Stimulated activated CD8-positive, alpha-beta memory T cell treated with anti-CD3 and anti-CD28 coated beads, Interleukin-15, amount 100 ng/mL, for 4 hours (primary cell): ENCODE measurements at regions not wholly inside any gene's neighbourhood (a gene's known extent, or its start where the extent isn't known, plus 50 kb on each side); places are given as distances from the start of the nearest gene placed in this dataset.
"Not testable (repeated sequence)": the region's sequence is repeated elsewhere in the genome, so short reads cannot be mapped to it uniquely, and the experiment has no call there.

ENCODE experiments used
- DNase-seq, 2 donors: peaks; one replicate each; pipeline ENCODE4 v3.0.0-alpha.2; 2020; ENCODE audit warnings: low read depth in 2 of 2

DNA sequence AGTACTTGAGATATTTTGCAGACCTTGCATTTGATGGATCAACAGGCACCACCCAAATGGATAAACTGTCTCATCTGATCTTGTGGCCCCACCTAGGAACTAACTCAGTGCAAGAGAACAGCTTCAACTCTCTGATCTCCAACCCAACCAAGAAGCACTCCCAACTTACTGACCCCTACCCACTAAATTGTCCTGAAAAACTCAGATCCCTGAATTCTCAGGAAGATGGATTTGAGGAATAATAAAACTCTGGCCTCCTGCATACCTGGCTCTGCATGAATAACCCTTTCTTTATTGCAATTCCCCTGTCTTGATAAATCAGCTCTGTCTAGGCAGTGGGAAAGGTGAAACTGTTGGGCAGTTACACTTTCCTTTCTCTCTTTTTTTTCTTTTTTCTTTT, 247.9 kb downstream of the ZPLD1 start:
- no peak for DNase-seq

DNA sequence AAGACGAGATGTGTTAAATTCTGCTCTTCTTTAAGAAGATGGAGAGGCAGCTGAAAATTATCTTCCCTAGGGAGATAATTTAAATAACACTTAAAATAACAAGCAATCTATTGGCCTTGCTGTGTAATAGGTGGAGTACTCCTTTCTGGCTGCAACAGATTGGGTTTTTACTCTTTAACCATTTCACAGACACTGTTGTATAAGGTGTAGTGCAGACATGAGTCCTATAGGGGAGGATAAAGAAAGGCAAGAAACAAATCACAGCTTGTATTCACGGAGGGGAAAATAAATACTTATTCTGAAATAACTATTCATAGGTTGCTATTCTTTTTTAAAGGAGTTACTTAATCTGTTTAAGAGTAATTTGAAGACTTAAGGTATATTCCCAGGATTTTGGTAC, 252.0 kb downstream of the ZPLD1 start:
- no peak for DNase-seq

DNA sequence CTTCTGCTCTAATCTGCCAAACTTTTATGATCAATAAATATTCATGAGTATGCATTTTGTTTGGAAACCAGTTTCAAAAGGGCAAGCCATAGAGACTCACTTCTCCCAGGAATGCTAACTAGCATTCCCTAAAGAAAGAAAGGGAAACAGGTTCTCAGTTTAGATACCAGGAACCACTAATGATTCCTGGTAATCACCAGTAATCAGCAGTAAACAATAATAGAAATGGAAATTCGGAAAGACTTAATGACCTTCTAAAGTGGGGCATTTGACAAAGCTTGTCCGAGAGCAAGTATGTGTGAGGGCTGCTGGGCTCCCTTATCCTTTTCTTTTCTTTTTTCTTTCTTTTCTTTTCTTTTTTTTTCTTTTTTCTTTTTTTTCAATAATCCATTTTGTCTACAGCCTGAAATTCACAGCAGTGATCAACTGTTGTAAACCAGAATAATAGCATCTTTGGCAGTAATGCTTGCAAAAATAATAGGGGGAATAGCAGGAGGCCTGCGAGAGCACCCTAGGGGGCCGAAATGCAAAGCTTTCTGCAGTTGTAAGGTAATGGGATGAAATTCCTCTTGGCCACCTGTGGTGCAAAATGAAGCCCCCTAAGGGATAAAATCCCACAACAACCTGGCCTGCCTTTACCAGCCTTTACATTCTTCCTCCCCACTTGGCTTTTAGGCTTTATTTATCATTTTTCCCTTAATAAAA, 253.2 kb downstream of the ZPLD1 start:
- DNase-seq, result no peak

DNA sequence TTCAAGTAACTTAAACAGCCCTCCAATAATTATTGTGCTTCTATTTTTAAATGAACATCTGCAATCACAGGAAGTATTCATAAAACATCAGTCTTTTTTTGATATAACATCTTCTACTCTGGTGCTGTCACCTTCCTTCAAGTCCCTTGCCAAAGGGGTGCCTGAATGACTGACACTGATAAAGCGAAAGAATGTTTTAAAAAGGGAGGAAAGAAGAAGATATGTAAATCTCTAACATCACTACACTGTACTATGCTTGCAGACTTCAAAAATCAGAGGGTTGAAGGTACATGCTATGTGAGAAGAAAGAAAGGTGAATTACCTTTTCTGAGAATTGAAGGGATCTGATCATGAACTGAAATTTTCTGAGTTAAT, 253.7 kb downstream of the ZPLD1 start:
- DNase-seq, result no peak

DNA sequence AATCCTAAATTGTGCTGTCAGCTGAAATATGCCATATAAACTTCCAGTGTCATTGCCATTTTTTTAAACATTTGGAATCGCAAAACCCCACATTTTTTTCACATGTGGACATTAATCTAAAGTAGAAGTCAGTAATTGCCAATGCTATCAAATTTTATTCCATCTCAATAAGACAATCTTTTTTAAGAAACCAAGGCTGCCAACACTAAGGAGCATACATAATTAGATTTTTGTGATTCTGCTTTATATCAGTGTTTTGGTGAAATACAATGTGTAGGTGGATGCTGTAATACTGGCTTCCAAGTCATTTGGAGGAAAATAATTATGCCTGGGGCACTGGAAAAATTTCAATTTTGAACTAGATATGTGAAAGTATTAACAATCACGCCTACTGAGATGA, 256.7 kb downstream of the ZPLD1 start:
- DNase-seq, result no peak

DNA sequence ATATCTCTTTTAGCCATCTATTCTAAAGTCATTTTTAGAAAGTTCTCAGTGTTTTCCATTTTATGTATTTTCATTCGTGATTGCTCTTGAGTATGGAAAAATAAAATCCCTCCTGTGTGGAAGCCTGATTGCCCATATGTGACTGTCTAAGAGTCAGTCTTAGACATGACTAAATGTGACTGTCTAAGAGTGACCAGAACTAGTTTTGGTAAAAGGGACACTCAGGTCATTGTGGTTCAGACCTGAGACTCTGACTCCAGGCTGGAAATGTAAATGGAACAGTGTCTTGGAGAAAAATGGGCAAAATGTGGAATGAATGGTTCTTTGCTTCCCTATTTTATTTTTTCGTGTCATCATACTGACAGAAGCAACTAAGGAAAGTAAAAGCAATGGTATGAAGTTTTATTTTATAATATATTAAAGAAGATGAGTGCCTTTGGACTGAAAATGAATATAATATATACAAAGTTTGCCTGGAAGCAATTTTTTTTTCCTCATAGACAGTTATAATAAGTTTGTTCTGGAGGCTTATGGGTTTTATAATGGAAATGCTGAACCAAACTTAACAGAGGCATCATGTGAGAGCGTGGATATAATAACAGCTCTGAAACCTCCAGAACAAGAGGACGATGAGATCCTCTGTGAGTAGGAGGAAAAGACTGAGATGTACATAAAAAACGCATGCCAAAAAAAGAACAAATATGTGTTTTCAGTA, 264.4 kb downstream of the ZPLD1 start:
- no peak for DNase-seq

DNA sequence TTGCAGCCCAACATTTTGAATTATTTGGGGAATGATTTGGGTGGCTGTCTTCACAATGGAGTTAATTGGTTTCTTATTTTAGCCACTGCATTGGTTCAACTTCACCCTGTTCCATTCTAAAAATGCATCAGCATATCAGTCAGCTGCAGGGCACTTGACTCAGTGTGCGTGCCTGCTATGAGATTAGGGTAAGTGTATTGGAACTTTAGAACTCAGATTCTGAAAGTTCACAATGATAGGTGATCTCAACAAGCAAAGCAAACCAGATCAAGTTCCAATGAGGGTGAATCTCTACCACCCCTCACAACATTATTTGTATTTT, 265.0 kb downstream of the ZPLD1 start:
- no peak for DNase-seq

DNA sequence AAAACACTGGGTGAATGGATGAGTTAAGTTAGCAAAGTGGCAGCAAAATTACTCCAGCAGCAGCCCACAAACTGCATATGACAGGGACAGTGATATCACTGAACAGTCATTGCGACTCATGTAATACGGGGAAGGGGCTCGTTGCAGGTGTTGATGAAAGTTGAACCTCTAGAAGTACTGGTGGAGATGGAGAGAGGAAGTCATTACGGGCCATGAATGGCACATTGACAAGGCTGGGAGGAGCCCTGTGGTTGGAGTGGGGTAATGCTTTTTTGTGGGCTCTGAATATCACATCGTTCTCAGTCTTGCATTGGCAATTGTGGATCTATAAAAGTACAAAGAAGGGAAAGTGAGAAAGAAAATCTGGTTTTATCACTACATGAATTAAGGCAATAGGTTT, 278.1 kb downstream of the ZPLD1 start:
- DNase-seq, result no peak

DNA sequence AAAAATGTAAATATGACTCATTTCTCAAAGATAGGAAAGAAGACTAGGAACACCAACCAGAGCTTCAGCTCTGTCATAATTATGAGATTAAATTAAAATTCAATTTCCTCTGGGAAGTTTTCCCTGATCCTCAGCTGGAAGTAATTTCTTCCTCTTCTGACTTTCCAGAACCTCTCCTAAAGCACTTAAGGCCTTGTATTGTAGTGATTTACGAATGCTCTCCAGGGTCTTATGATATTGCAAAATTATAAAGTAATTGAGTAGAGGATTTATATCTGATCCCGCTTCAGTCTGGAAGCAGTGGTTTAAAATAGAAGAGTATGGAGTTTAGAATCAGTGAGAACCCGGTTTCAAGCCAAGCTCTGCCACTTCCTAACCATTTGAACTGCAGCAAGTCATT, 279.8 kb downstream of the ZPLD1 start:
- no peak for DNase-seq

DNA sequence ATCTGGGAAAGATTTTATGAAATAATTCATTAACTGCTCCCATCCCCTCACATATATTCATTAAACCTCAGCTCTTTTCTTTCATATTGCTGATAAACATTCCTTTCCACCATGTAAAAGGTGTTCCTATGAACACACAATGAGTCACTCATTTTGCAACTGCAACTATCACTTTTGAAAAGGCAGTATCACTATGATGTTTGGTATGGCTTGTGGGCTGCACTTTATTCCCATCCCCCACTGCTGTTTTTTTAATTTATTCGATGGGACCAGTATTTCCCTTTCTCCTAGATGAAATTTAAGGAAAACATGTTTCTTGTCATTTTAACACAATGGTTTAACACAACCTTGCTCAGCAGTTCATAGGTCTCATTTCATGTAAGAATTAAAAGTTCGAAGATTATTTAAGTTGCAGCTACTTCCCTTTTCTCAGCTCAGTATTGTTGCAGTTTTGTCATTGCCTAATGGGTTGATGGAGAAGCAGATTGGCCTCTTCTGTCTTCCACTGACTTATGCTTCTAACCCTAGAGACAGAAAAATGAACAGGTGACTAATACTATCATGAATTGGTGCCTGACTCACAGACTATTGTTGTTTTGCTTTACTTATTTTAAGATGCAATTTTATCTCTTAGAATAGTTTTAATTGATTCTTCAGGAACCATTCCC, 280.3 kb downstream of the ZPLD1 start:
- DNase-seq, result no peak

DNA sequence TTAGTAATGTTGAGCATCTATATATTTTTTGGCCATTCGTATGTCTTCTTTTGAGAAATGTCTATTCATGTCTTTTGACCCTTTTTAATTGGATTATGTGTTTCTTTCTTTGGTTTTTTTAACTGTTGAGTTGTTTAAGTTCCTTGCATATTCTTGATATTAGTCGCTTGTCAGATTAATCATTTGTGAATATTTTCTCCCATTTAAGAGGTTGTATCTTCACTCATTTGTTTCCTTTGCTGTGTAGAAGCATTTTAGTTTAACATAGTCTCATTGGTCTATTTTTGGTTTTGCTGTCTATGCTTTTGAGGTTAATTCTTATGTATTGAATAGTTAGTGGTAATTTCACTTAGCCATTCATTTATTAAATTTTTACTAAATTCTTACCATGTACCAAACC, 283.8 kb downstream of the ZPLD1 start:
- no peak for DNase-seq

DNA sequence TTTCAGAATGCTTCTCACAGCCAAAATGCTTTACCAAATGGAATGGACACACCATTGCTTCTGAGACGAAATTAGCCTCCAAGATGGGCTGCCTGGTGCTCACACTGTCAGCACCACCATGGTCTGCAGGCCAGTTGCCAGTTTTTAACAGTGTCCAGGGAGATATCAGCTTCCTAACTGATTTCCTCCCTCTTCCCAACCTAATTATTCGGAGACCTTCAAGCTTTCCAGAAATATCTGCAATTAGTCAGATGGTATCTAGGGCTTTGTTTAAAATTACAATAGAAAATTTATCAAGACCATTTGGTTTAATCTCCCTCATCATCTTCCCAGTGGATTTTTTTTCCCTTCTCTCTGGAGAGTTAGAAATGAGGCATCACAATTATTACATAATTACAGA, 287.5 kb downstream of the ZPLD1 start:
- DNase-seq, result no peak

DNA sequence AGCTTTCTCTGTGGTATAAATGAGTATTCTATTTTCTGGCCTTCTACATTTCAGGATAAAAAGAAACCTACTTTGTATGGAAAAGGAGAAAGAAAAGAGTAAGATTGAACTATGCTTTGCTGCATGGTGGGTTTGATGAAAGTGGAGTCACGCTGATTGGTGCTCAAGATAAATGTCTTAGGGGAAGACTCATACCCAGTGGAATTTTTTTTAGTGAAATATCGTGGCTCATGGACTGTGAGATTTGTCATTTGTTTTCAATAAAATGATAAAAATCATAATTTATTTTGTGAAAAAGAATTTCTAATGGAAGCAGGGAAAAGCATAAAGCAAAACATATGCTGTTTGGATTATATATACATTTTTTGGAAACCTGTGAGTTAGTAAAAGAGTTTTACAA, 292.5 kb downstream of the ZPLD1 start:
- no peak for DNase-seq

DNA sequence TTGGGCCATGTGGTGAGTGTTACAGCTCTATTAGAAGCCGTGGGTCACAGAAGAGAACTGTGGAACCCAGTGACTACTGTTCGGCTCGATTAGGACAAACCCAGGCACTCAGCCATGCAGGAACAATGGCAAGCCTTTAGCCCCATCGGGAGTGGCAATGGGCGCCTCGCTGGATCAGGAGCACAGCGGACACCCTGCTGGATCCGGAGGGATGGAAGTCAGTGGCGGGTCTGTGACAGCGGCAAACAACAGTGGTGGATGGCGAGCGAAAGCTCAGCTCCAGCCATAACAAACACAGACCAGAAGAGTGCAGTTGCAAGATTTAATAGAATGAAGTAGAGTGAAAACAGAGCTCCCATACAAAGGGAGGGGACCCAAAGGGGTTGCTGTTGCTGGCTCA, 297.8 kb downstream of the ZPLD1 start:
- not testable (repeated sequence) for DNase-seq

DNA sequence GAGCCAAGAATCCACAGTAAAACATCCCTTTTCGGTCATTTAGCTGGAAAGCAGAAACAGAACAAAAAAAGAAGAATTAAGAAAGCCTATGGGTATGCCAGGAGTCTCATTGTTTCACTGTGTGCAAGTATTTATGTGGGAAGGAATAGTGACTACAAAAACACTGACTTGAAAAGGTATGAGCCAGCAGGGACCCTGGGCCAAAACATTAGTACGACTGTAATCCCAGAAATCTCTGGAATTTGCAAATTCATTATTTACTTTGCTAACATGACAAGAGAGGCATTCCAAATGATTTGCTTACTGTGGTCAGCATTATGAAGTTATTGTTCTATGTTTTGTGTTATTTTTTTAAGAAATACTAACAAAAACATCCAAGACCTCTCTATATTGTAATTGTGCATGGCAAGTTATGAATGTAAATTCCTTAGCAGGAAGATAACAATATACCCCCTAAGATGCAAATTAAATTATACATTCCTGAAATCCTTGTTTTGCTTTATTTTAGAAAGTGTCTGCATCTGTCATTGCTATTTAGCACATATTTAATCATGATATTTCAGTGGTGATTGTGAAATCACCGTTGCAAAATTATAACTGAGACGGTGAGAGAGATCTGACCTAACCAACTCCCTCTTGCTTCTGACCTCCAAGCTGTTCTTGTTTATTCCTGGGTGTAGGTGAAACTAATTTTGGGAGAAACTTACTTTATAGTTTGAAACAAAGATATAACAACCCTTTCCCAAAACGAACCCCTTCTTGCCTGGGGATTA, 299.2 kb downstream of the ZPLD1 start:
- DNase-seq, result no peak

DNA sequence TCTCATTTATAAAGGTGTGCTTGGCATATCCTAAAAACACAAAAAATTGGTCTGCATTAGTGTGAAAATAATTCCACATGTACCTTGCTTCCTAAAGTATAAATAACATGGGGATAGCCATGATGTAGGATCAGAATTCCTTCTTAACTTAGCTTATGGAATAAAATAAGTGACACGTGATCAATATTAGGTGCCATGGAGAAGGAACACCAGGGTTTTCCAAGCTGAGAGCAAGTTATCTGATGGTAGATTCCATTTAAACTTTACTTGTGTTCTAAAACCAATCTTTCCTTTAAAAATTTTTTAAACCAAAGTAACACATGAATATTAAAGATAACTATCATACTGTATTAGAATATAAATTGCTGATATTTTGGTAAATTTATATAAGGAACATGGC, 300.5 kb downstream of the ZPLD1 start:
- no peak for DNase-seq

DNA sequence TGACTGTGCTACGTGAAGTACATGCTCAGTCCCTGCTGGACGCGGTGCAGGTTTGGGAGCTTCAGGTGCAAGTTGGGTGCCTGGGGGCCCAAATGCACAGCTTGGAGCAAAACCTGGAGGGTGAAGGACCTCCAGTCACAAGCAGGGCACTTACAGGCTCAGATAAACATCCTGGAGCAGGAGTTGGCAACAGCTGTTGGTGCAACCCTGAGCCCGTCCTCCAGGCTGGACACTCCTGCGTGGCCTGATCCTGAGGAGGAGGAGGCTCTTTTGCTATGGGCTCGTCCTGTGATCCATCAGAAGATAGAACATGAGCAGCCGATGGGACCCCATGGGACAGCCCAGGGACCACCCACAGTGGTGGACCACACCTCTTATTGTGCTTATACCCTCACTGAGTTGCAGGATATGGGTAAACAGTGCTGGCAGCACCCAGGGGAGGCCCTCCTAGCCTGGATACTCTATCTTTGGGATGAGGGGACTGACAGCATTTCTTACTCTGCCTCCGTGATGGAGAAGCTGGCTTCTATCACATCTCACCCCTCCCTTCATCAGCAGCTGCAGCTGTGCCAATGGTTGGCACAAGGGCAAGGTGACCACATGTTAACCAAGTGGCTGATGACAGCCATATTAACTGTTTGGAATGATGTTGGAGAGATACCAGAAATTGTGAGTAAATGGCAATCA, 301.6 kb downstream of the ZPLD1 start:
- no peak for DNase-seq

DNA sequence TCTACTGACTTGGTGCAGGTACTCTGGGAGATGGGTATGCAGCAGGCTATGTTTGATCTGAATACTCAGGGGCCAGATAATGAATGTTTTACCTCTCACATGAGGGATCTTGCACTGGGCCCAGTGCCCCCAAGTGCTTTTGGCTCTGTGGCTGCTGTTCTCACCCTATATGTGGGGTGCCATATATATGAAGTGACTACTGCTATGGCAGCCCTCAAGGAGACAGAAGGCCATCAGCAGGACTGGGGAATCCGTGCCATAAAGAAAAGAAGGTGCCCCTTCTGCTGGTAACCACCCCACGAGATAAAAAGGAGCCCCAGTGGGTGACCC, 302.1 kb downstream of the ZPLD1 start:
- DNase-seq, result no peak

DNA sequence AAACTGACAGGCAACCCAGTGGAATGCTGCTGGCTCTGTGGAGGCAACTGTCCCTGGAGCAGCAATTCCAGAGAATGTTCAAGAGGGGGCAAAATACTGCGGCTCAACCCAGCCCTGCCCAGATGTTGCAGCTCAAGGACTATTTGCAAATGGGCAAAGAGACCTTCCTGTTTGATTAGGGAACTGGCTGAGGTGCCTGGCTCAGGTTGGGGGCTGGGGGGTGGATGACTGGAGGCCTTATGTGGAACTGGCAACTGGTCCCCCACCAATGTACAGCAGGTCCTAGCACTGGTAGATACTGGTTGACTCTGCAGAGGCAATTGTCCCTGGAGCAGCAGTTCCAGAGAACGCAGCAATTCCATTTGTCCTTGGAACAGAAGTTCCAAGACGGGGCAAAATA, 302.5 kb downstream of the ZPLD1 start:
- DNase-seq, result no peak

DNA sequence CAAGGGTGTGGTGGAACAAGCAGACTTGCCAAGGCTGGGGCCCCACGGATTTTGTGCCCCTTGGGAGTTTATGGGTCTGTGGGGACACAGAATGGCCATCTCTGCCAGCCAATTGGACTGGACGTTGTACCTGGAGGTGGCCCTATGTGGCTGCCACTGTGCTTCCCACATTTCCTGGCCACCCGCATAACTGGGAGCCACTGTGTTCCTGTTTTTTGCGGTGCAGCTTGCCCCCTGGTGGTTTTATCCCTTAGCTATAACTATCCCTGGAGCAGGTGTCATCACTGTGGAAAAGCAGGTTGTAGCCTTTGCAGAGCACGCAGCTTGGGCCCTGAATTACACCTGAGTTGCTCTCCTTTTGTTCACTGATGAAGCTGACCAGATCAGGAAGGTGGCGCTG, 306.3 kb downstream of the ZPLD1 start:
- no peak for DNase-seq

DNA sequence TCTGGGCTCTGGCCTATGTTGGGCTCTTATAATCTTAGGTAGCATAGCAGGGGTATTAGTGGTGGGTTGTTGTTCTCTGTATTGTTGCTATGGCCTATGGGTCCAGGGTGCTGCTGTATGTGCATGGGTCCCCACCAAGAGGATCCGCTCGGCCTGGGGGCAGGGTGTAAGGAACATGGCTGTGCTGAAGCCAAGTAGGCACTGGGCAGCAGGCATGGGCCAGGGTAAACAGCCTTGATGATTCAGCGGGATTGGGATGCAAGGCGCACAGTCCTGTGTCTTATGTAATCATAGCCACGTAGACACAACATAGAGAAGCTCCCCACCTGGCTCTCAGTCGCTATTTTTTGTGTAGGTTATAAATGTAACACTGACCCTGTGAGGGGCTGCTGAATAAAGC, 306.9 kb downstream of the ZPLD1 start:
- DNase-seq, result no peak

DNA sequence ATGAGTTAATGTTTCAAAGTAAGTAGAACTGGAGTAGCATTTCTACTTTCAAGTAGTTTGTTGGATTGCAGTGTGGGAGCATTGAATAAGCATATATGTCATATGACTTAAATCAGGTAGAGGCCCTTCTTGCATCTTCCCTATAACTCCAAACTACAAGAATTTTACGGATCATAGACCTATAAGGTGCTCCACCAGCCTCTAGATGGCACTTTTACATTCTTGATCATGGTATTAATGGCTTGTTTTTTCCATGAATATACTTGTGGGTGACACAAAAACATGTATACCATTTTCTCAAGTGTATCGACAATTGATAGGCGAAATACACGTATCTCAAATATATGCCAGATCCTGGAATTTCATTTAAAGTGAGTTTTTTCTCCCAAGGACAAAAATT, 311.1 kb downstream of the ZPLD1 start:
- no peak for DNase-seq
